OCI-LY3 (cell line): ENCODE measurements at regions not wholly inside any gene's neighbourhood (a gene's known extent, or its start where the extent isn't known, plus 50 kb on each side); places are given as distances from the start of the nearest gene placed in this dataset.

Source experiments
- EZH2phosphoT487 ChIP-seq: fragments of 200-600 bp; shearing (Covaris generic); IDR thresholded peaks from 2 replicates; pipeline ENCODE4 v1.6.1; 2018; ENCODE audit warnings: antibody characterized with exemption, mixed run types, low read depth
- TF ChIP-seq, protein P1 (sequence below): fragments of 200-600, 300-600 bp; sonication (generic); IDR thresholded peaks from 2 replicates; pipeline ENCODE4 v1.5.1; 2014; ENCODE audit warnings: antibody characterized with exemption, low read length, low read depth

DNA sequence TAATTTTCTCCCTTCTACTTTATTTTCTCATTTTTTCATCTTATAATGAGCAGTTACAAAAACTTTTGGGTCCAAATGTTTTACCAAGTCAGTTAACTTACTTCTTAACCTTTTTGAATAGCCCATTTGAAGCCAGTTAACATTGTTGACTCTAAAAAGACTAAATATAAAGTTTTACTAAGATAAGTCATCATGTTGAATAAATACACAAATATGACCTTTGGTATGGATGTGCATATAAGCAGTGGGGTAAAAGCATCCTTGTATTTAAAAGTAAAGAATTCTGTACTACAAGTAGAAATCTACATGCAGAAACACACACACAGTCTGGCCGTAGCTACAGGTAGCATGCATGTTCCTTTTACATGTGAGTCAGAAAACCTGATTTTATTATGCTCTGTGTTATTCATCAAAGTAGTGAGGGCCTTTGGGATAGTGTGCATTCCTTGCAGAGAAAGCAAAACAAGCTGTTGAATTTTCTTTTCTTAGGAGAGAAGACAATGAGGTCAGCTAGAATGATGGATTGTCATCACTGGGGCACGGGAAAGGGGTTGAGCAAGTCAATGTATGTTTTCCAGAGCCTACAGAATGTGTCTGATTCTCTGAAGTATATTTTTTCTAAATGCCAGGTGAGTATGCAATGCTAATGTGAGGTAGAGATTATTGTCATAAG, 533.2 kb upstream of the AGA start:
- TF ChIP-seq, protein P1, sequence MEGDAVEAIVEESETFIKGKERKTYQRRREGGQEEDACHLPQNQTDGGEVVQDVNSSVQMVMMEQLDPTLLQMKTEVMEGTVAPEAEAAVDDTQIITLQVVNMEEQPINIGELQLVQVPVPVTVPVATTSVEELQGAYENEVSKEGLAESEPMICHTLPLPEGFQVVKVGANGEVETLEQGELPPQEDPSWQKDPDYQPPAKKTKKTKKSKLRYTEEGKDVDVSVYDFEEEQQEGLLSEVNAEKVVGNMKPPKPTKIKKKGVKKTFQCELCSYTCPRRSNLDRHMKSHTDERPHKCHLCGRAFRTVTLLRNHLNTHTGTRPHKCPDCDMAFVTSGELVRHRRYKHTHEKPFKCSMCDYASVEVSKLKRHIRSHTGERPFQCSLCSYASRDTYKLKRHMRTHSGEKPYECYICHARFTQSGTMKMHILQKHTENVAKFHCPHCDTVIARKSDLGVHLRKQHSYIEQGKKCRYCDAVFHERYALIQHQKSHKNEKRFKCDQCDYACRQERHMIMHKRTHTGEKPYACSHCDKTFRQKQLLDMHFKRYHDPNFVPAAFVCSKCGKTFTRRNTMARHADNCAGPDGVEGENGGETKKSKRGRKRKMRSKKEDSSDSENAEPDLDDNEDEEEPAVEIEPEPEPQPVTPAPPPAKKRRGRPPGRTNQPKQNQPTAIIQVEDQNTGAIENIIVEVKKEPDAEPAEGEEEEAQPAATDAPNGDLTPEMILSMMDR = no peak
- TF ChIP-seq EZH2phosphoT487 = no peak
